GM12865 (cell line): ENCODE measurements at regions not wholly inside any gene's neighbourhood (a gene's known extent, or its start where the extent isn't known, plus 50 kb on each side); places are given as distances from the start of the nearest gene placed in this dataset.

ENCODE experiments used
- DNase-seq: peaks from one replicate; pipeline ENCODE4 v3.0.0; 2010; ENCODE audit warnings: low read depth
- H3K4me3 ChIP-seq: 2 replicates; pipeline ENCODE4 v1.5.1; 2011; ENCODE audit warnings: mild to moderate bottlenecking, low read depth, low read length, control low read depth
- TF ChIP-seq, protein P1 (sequence below): IDR thresholded peaks from 2 replicates; pipeline ENCODE4 v1.5.1; 2011; ENCODE audit warnings: low read length, control low read depth, low read depth, inconsistent platforms; ENCODE audit not compliant: insufficient read depth; ENCODE audit errors: missing control alignments

DNA sequence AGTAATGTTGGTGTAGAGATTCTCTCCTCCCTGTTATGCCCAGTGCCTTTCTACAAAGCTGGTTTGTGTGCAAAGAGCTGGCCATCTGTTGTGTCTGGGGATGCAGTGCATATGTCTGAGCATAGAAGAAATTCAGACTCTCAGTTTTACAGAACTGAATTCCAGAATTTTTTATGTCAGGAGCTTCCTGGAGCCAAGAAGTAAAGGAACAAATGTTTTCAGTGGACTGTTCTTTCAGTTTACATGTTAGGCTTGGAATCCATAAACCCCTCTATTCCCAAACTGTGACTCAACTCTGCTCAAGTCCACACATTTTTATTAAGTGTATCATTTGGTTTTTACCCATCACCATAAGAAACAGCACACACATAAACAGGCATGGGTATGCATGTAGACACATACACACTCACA, 366.0 kb downstream of the BRINP1 start:
- no peak for DNase-seq
- no peak overlapping the region for H3K4me3 ChIP-seq
- TF ChIP-seq, protein P1, sequence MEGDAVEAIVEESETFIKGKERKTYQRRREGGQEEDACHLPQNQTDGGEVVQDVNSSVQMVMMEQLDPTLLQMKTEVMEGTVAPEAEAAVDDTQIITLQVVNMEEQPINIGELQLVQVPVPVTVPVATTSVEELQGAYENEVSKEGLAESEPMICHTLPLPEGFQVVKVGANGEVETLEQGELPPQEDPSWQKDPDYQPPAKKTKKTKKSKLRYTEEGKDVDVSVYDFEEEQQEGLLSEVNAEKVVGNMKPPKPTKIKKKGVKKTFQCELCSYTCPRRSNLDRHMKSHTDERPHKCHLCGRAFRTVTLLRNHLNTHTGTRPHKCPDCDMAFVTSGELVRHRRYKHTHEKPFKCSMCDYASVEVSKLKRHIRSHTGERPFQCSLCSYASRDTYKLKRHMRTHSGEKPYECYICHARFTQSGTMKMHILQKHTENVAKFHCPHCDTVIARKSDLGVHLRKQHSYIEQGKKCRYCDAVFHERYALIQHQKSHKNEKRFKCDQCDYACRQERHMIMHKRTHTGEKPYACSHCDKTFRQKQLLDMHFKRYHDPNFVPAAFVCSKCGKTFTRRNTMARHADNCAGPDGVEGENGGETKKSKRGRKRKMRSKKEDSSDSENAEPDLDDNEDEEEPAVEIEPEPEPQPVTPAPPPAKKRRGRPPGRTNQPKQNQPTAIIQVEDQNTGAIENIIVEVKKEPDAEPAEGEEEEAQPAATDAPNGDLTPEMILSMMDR: no peak

DNA sequence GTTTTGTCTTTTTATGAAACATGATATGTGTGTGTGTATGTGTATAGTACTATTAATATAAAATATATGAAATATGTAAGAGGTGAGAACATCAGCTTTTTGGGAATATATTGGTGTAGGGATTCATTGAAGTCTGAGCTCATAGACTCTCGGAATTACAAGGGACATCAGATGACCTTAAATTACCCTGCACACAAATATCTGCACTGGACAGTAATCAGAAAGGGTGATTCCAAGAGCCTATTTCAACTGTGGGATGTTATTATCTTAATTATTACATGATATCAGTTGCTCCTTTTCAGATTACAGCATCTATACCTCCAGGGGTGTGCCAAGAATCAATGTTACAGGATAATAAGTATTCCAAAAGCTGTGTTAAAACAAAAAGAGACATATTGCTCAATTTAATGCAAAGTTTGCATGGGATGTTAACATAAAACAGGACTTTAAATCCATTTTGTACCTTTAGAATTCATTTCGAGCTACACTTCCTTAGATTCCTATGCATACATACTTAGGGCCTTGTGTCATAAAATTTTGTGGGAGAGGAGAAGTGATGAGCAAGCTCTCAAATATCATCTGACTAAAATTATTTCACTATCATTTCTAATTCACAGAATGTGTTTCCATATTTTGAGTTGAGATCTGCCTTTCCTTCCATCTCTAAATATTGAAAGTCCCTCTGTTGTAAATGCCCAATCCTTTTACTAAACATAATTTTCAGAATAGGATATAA, 365.2 kb downstream of the BRINP1 start:
- TF ChIP-seq, protein P1: no peak

DNA sequence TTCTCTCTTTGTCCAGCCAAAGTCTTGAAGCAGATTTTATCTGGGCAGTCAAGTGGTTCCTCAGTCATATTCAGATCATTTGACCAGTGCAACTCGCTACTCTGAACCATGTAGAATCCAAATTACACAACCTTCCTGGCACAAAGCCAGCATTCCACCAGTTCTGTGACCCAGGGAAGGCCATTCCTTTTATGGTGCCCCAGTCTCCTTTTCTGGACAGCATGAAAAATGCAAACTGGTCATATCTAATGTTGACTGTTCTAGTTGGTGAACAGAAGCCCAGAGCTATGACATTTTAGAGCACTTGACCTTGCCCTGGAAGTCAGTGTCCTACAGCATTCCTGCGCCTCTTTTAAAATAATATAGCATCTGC, 364.6 kb downstream of the BRINP1 start:
- no peak for DNase-seq
- TF ChIP-seq, protein P1: no peak
- no peak overlapping the region for H3K4me3 ChIP-seq

More for the DNA sequence above, 365.2 kb downstream of the BRINP1 start:
- no peak overlapping the region for H3K4me3 ChIP-seq
- DNase-seq: no peak

DNA sequence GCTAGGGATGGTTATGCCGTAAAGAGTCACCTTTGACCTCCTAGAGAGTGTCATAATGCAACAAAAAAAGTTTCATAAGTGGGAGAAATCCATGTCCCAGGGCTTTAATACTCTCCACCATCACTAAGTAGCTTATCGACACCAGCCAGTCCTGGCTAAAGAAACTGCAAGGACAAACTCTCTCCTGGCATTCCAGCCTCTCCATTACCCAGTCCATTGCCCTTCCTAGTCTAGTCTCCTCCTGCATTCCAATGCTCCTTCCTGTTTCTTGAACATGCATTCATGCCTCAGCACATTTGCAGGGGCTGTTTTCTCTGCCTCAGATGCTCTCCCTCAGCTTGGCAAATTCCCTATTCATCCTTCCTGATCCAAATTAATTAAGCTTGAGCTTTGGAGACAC, 364.1 kb downstream of the BRINP1 start:
- H3K4me3 ChIP-seq: no peak overlapping the region
- no peak for DNase-seq
- TF ChIP-seq, protein P1: no peak

DNA sequence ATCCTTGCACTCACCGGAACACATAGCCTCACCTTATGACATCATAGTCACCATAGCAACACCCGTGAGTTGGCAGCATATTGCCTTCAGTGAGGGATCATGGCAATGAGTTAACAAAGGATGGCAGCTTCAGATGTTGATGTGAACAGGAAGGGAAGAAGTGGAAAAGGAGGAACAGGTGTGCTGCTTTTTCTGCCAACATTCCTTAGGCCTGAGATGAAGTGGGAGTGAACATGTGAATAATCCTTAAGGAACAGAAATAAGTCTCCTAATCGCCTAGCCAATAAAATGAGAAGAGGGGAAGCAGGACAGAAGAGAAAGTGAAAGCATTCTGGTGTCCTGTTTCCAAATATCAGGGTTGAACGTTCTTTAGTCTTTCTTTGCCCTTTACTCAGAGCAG, 360.0 kb downstream of the BRINP1 start:
- no peak overlapping the region for H3K4me3 ChIP-seq
- no peak for DNase-seq
- TF ChIP-seq, protein P1: no peak

DNA sequence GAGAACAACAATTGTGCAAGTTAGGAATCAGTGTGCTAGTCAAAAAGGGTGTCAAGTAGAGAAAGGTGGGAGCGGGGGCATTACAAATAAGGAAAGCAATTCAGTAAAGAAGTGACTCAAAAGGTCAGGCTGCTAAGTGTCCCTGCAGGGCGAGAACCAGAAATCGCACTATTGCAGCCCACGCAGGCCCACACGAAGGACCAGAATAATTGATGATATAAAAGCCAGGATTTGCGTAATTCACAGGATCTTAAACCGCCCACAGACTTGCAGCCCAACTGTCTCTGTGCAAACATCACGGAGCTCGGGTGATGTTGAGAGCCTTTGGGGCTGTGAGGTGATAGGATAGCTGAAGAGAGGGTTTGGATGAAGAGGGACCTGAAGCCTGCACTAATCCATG, 349.0 kb downstream of the BRINP1 start:
- no peak for DNase-seq
- TF ChIP-seq, protein P1: no peak

More for the DNA sequence above, 349.0 kb downstream of the BRINP1 start:
- no peak overlapping the region for H3K4me3 ChIP-seq
